A549 (cell line): ENCODE measurements at regions not wholly inside any gene's neighbourhood (a gene's known extent, or its start where the extent isn't known, plus 50 kb on each side); places are given as distances from the start of the nearest gene placed in this dataset.
A peak's percentile ranks its signal among the peaks of the same experiment; 100 is the strongest.

Experiments used
- ATAC-seq, 2 experiments: fragments of 200-7000 bp in 1 of 2; fragments of >200 bp in 1 of 2; cut with Nextera tagmentation in 1 of 2; cut with Tn5 transposase in 1 of 2; 3 replicates each; pipeline versions ENCODE4 v1.8.0 to v1.9.1; 2018 to 2020; ENCODE audit warnings: mild to moderate bottlenecking in 1 of 2, moderate library complexity in 1 of 2
- CTCF ChIA-PET: fragments of 300-600 bp; sonication (Branson Sonifier 250); formaldehyde crosslinking; extraction: SDS; loops from one replicate; lab custom pipeline; 2021; ENCODE audit warnings: antibody characterized with exemption, inconsistent platforms; lab: Yijun Ruan, JAX
- POLR2A ChIA-PET: fragments of 350-600 bp; formaldehyde crosslinking; extraction: SDS; loops from one replicate; lab custom pipeline; 2021; ENCODE audit warnings: antibody characterized with exemption, inconsistent platforms; lab: Yijun Ruan, JAX
- DNase-seq, 2 experiments: peaks; one replicate each; pipeline versions ENCODE4 v3.0.0 to v3.0.0-alpha.2; 2011 to 2016; ENCODE audit warnings: low read depth in 1 of 2, low spot score in 1 of 2
- FAIRE-seq: peaks from 2 replicates; lab custom pipeline; 2011; peaks lifted over from hg19 to GRCh38; lab: Jason Lieb, UNC
- H3K27ac ChIP-seq, 2 experiments: fragments of >200 bp; sonication (Bioruptor Twin); formaldehyde crosslinking; 3 replicates each; pipeline ENCODE4 v1.5.1; 2016 to 2017
- H3K4me1 ChIP-seq: fragments of >200 bp; sonication (Bioruptor Twin); formaldehyde crosslinking; 3 replicates; pipeline ENCODE4 v1.6.1; 2016
- H3K4me2 ChIP-seq: fragments of >200 bp; sonication (Bioruptor Twin); formaldehyde crosslinking; 3 replicates; pipeline ENCODE4 v1.6.1; 2016
- H3K4me3 ChIP-seq: fragments of >200 bp; sonication (Bioruptor Twin); formaldehyde crosslinking; 3 replicates; pipeline ENCODE4 v1.5.1; 2016
- H3K9me3 ChIP-seq: fragments of >200 bp; sonication (Bioruptor Twin); formaldehyde crosslinking; 3 replicates; pipeline ENCODE4 v1.6.1; 2016
- CBX8 ChIP-seq: fragments of 200-600 bp; sonication (generic); IDR thresholded peaks from 2 replicates; pipeline ENCODE4 v1.6.1; 2016
- CEBPB ChIP-seq, 2 experiments: fragments of >200 bp in 1 of 2; sonication (Bioruptor Twin) in 1 of 2; formaldehyde crosslinking in 1 of 2; IDR thresholded peaks; 2 replicates each; pipeline ENCODE4 v1.6.1; 2012 to 2016
- CHD2 ChIP-seq: fragments of 150-350 bp; IDR thresholded peaks from 2 replicates; pipeline ENCODE4 v1.6.1; 2014; ENCODE audit warnings: low read length; ENCODE audit not compliant: partially characterized antibody
- GATA3 ChIP-seq: IDR thresholded peaks from 2 replicates; pipeline ENCODE4 v1.6.1; 2012; ENCODE audit warnings: borderline replicate concordance
- HOXA7 ChIP-seq: fragments of 250-450 bp; sonication (Bioruptor Pico); IDR thresholded peaks from 2 replicates; pipeline ENCODE4 v1.5.0; 2020; ENCODE audit warnings: mild to moderate bottlenecking, moderate library complexity
- HOXB13 ChIP-seq: fragments of 250-450 bp; sonication (Bioruptor Pico); IDR thresholded peaks from 2 replicates; pipeline ENCODE4 v1.5.0; 2020; ENCODE audit warnings: low read depth, mild to moderate bottlenecking, moderate library complexity
- HOXB5 ChIP-seq: fragments of 250-450 bp; sonication (Bioruptor Pico); IDR thresholded peaks from 2 replicates; pipeline ENCODE4 v1.5.0; 2020; ENCODE audit warnings: mild to moderate bottlenecking, moderate library complexity
- NR3C1 ChIP-seq: fragments of >200 bp; sonication (Bioruptor Twin); formaldehyde crosslinking; IDR thresholded peaks from 3 replicates; pipeline ENCODE4 v1.6.1; 2017
- PHF8 ChIP-seq: fragments of 200-600 bp; sonication (generic); IDR thresholded peaks from 2 replicates; pipeline ENCODE4 v1.6.1; 2016; ENCODE audit warnings: low read depth, mild to moderate bottlenecking, antibody characterized with exemption, moderate library complexity, borderline replicate concordance
- POLR2AphosphoS2 ChIP-seq: conservative IDR thresholded peaks from 2 replicates; pipeline ENCODE4 v1.6.1; 2012; ENCODE audit warnings: low read length, improper control_type of control experiment, inconsistent platforms
- RARB ChIP-seq: fragments of 250-450 bp; sonication (Bioruptor Pico); IDR thresholded peaks from 2 replicates; pipeline ENCODE4 v1.8.0; 2021; ENCODE audit warnings: mild to moderate bottlenecking, moderate library complexity
- SREBF2 ChIP-seq: fragments of 450-650 bp; IDR thresholded peaks from 2 replicates; pipeline ENCODE4 v1.6.1; 2014; ENCODE audit warnings: mild to moderate bottlenecking, moderate library complexity
- TP53 ChIP-seq: fragments of 250-450 bp; sonication (Bioruptor Pico); IDR thresholded peaks from 2 replicates; pipeline ENCODE4 v1.5.0; 2021; ENCODE audit warnings: mild to moderate bottlenecking, moderate library complexity
- ZSCAN20 ChIP-seq: fragments of 250-450 bp; sonication (Bioruptor Pico); IDR thresholded peaks from 2 replicates; pipeline ENCODE4 v1.8.0; 2022; ENCODE audit warnings: mild to moderate bottlenecking, moderate library complexity
- WGBS: methylation state at CpG from one replicate; pipeline ENCODE4 v1.1.6; 2017; ENCODE audit errors: missing lambda C conversion rate; 5-methylcytosine and 5-hydroxymethylcytosine counted together
- TF ChIP-seq, protein P1 (sequence below): fragments of 250-450 bp; sonication (Bioruptor Pico); IDR thresholded peaks from 2 replicates; pipeline ENCODE4 v1.5.0; 2020; ENCODE audit warnings: low read depth, mild to moderate bottlenecking, moderate library complexity
- TF ChIP-seq, protein P2 (sequence below): fragments of >200 bp; sonication (Bioruptor Twin); formaldehyde crosslinking; IDR thresholded peaks from 3 replicates; pipeline ENCODE4 v1.5.1; 2016
- TF ChIP-seq, protein P3 (sequence below): fragments of >200 bp; sonication (Bioruptor Twin); formaldehyde crosslinking; IDR thresholded peaks from 2 replicates; pipeline ENCODE4 v1.6.1; 2016
- TF ChIP-seq, protein P4 (sequence below): fragments of 150-350 bp; IDR thresholded peaks from 2 replicates; pipeline ENCODE4 v1.6.1; 2014; ENCODE audit warnings: low read depth, mild to moderate bottlenecking, low read length
- TF ChIP-seq, protein P5 (sequence below): fragments of 450-650 bp; IDR thresholded peaks from 2 replicates; pipeline ENCODE4 v1.6.1; 2014; ENCODE audit warnings: antibody characterized with exemption

DNA sequence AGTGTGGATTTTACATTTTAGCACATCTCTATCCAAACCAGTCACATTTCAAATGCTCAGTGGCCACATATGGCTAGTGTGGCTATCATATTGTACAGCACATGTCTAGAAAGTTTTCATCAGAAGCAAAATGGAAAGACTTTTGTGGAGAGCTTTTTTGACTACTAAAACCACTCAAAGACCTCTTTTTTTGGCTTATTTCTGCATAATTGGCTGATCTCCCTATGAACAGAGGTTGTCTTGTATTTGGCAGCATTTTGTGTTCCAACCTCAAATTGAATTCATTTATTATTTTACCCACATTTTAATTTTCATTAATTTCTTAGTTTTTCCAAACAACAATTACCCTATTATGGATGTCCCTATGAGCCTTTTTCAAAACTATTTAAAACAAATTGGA, 395.7 kb downstream of the TLE1 start (continued):
- TF ChIP-seq, protein P1, sequence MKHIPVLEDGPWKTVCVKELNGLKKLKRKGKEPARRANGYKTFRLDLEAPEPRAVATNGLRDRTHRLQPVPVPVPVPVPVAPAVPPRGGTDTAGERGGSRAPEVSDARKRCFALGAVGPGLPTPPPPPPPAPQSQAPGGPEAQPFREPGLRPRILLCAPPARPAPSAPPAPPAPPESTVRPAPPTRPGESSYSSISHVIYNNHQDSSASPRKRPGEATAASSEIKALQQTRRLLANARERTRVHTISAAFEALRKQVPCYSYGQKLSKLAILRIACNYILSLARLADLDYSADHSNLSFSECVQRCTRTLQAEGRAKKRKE (CRISPR knock-in tag), result no peak
- TF ChIP-seq, protein P2, sequence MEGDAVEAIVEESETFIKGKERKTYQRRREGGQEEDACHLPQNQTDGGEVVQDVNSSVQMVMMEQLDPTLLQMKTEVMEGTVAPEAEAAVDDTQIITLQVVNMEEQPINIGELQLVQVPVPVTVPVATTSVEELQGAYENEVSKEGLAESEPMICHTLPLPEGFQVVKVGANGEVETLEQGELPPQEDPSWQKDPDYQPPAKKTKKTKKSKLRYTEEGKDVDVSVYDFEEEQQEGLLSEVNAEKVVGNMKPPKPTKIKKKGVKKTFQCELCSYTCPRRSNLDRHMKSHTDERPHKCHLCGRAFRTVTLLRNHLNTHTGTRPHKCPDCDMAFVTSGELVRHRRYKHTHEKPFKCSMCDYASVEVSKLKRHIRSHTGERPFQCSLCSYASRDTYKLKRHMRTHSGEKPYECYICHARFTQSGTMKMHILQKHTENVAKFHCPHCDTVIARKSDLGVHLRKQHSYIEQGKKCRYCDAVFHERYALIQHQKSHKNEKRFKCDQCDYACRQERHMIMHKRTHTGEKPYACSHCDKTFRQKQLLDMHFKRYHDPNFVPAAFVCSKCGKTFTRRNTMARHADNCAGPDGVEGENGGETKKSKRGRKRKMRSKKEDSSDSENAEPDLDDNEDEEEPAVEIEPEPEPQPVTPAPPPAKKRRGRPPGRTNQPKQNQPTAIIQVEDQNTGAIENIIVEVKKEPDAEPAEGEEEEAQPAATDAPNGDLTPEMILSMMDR, result no peak
- no peak for TF ChIP-seq PHF8

DNA sequence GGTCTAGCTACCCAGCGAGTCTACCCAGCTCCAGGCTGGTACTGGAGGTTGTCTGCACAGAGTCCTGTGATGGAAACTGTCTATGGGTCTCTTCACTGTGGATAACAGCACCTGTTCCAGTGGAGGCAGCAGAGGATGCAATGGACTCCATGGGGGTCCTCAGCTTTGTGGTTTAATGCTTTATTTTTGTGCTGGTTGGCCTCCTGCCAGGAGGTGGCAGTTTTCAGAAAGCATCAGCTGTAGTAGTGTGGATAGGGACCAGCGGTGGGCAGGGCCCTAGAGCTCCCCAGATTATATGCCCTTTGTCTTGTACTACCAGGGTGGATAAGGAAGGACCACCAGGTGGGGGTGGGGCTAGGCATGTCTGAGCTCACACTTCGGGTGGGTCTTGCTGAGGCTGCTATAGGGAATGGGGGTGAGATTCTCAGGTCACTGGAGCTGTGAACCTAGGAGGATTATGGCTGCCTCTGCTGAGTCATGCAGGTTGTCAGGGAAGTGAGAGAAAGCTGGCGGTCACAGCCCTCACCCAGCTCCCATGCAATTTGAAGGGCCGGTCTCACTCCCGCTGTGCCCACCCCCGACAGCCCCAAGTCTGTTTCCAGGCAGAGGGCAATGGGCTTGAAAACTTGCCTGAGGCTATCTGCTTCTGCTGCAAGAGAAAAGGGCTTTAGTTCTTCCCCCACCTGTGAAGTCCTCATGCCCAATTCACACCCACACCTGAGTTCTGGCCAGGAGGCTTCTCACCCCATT, 397.1 kb downstream of the TLE1 start:
- H3K4me3 ChIP-seq, result no peak overlapping the region
- 92% methylated on average over 7 of the region's 7 CpGs for WGBS
- H3K4me1 ChIP-seq, result no peaks in the 10 kb centered on the region
- FAIRE-seq (no peak), DNase-seq (no peak), ATAC-seq (no peak)
- no peak overlapping the region for H3K4me2 ChIP-seq
- peak overlapping the region in 1 of 2 experiments; percentile 16; a peak in 1 of 6 replicates for H3K27ac ChIP-seq
- TF ChIP-seq RARB (CRISPR knock-in tag), result no peak
- TF ChIP-seq TP53, result no peak
- TF ChIP-seq, protein P3, sequence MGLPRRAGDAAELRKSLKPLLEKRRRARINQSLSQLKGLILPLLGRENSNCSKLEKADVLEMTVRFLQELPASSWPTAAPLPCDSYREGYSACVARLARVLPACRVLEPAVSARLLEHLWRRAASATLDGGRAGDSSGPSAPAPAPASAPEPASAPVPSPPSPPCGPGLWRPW, result no peak
- TF ChIP-seq HOXA7 (CRISPR knock-in tag), result no peak
- TF ChIP-seq HOXB13 (CRISPR knock-in tag), result no peak
- TF ChIP-seq POLR2AphosphoS2, result no peak
- TF ChIP-seq CEBPB (IDR thresholded peaks at IDR 0.05), result no peak
- TF ChIP-seq, protein P1 (CRISPR knock-in tag), result no peak
- no peak for TF ChIP-seq ZSCAN20
- TF ChIP-seq, protein P4, sequence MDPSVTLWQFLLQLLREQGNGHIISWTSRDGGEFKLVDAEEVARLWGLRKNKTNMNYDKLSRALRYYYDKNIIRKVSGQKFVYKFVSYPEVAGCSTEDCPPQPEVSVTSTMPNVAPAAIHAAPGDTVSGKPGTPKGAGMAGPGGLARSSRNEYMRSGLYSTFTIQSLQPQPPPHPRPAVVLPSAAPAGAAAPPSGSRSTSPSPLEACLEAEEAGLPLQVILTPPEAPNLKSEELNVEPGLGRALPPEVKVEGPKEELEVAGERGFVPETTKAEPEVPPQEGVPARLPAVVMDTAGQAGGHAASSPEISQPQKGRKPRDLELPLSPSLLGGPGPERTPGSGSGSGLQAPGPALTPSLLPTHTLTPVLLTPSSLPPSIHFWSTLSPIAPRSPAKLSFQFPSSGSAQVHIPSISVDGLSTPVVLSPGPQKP, result no peak
- no peak for TF ChIP-seq SREBF2
- no peak for TF ChIP-seq CHD2
- TF ChIP-seq, protein P5, sequence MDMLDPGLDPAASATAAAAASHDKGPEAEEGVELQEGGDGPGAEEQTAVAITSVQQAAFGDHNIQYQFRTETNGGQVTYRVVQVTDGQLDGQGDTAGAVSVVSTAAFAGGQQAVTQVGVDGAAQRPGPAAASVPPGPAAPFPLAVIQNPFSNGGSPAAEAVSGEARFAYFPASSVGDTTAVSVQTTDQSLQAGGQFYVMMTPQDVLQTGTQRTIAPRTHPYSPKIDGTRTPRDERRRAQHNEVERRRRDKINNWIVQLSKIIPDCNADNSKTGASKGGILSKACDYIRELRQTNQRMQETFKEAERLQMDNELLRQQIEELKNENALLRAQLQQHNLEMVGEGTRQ, result no peak
- TF ChIP-seq, protein P2, result no peak
- no peak for TF ChIP-seq GATA3
- TF ChIP-seq HOXB5 (CRISPR knock-in tag), result no peak
- no peak for TF ChIP-seq NR3C1
- TF ChIP-seq CBX8, result no peak
- H3K9me3 ChIP-seq, result peaks cover 2% of the 10 kb centered on the region; the same call in 1 of the 3 replicates
- ChIA-PET POLR2A (no interaction called here), CTCF (interaction anchor here (0.6 kb wide), 1 partner anchor 309 kb away, joined by 3 read pairs; no protein-coding TSS in a partner anchor)
